ENCODE measurements at regions not wholly inside any gene's neighbourhood (a gene's known extent, or its start where the extent isn't known, plus 50 kb on each side); places are given as distances from the start of the nearest gene placed in this dataset.

DNA sequence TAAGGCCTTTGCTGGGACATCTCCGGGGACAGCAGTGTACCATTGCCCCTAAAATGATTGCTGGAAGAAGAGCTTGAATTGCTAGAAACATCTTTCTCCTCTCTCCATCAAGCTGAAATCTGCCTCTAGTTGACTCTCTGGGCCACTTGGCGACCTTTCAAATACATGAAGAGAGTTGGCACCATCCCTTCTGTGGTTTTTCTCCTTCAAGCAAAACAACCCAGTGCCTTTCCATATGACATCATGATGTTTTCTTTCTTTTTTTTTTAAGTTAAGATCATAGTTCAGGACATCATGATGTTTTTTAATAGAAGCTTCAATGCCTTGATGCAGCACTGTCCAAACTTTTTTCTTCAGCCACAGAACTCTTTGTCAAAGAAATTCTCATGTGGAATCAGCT is 144.0 kb upstream of the PTPRG start:
- no peak overlapping the region for H3K4me3 ChIP-seq (ENCODE audit: low read depth, low read length)
- Mint-ChIP-seq H3K36me3 (ENCODE audit: insufficient read depth, unreplicated experiment) (no peaks in the 10 kb centered on the region), H3K27me3 (ENCODE audit: insufficient read depth, unreplicated experiment) (no peaks in the 10 kb centered on the region), H3K27ac (ENCODE audit: unreplicated experiment) (no peak overlapping the region), H3K9me3 (ENCODE audit: unreplicated experiment) (no peaks in the 10 kb centered on the region), H3K4me1 (ENCODE audit: low read depth, unreplicated experiment) (no peaks in the 10 kb centered on the region), H3K4me3 (ENCODE audit: unreplicated experiment) (no peak overlapping the region)
- CTCF ChIA-PET = no interaction called here
- H3K4me1 ChIP-seq = no peaks in the 10 kb centered on the region
- no peaks in the 10 kb centered on the region for H3K36me3 ChIP-seq (ENCODE audit: control insufficient read depth, insufficient read depth, low read length)
- H3K9me3 ChIP-seq = no peaks in the 10 kb centered on the region
- TF ChIP-seq, protein P1, sequence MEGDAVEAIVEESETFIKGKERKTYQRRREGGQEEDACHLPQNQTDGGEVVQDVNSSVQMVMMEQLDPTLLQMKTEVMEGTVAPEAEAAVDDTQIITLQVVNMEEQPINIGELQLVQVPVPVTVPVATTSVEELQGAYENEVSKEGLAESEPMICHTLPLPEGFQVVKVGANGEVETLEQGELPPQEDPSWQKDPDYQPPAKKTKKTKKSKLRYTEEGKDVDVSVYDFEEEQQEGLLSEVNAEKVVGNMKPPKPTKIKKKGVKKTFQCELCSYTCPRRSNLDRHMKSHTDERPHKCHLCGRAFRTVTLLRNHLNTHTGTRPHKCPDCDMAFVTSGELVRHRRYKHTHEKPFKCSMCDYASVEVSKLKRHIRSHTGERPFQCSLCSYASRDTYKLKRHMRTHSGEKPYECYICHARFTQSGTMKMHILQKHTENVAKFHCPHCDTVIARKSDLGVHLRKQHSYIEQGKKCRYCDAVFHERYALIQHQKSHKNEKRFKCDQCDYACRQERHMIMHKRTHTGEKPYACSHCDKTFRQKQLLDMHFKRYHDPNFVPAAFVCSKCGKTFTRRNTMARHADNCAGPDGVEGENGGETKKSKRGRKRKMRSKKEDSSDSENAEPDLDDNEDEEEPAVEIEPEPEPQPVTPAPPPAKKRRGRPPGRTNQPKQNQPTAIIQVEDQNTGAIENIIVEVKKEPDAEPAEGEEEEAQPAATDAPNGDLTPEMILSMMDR (IDR thresholded peaks at IDR 0.05; ENCODE audit: insufficient read depth in 1 of 2, low read depth in 1 of 2, low read length in 1 of 2, severe bottlenecking in 1 of 2, unreplicated experiment in 1 of 2) = no peak
- no peaks in the 10 kb centered on the region for H3K27me3 ChIP-seq (replicated peaks; ENCODE audit: control insufficient read depth, insufficient read depth, low read length)
- no TSS peak for BruUV-seq (replicated peaks)
- DNase-seq = no peak
- intact Hi-C loops (cut with micrococcal nuclease; ENCODE audit: unreplicated experiment) = no loop called here
- POLR2A ChIA-PET = no interaction called here

DNA sequence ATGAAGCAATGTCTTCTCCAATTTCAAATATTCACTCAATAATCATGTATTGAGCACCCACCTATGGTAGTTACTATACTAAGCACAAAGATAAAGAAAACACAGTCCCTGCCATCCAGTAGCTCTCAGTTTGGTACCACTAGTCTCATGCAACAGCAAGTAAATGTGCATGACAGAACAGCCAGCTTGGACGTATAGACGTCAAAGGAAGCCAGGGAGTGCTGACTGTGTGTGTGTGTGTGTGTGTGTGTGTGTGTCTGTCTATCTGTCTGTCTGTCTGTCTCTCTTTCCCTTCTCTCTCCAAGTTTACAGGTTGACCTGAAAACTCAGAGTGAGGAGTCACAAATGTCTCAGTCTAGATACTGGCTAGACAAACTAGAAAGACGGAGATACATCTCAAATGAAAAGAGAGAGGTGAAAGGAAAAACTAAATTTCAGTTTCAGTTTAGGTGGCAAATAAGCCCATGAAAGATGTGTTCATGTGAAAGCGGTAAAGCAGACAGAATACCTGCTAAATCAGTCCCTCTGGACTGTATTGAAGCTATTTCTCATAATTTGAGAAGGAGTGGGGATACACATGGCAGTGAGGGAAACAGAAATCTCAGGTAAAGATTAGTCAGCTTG is 141.1 kb upstream of the PTPRG start:
- BruUV-seq (replicated peaks) = no TSS peak
- CTCF ChIA-PET = interaction anchor here (0.6 kb wide), 1 partner anchor 38 kb away, joined by 3 read pairs; no protein-coding TSS in a partner anchor
- H3K27ac Mint-ChIP-seq (ENCODE audit: unreplicated experiment) = no peak overlapping the region

DNA sequence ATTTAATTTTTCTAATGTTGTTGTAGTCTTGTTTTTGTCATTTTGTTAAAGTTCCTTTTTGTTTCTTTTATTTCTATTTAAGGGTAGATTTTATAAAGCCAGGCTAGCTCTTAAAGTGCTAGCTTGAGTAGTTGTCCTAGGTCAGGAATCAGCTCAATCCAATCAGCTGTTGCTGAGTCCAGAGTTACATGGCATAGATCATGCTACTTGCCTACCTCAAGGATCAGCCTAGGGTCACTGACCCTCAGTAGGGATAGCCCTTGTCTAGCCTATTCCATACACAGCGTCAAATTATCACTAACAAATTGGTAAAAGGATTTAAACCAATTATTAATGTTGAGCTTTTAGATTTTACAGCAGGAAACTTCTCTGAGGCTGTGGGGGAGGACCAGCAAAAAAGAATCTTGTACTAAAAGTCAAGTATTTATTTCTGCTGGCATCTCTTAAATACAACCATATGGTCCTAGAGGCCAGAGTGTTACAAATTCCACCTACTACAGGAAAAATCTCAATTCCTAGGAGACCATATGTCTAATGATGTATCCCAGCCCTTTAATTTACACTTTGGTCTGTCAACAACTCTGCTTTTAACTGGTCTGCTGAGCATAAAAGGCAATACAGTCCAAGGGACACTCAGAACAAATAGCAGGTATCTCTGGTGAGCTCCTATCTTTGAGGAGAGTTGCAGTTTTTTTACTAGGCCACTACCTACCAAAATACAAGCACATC is 138.3 kb upstream of the PTPRG start:
- H3K9me3 Mint-ChIP-seq (ENCODE audit: unreplicated experiment) = no peaks in the 10 kb centered on the region
- TF ChIP-seq, protein P1 (IDR thresholded peaks at IDR 0.05; ENCODE audit: insufficient read depth in 1 of 2, low read depth in 1 of 2, low read length in 1 of 2, severe bottlenecking in 1 of 2, unreplicated experiment in 1 of 2) = no peak
- POLR2A ChIA-PET = no interaction called here
- no peaks in the 10 kb centered on the region for H3K36me3 ChIP-seq (ENCODE audit: control insufficient read depth, insufficient read depth, low read length)
- no peak overlapping the region for H3K4me3 ChIP-seq (ENCODE audit: low read depth, low read length)
- no peak for DNase-seq
- BruUV-seq (replicated peaks) = no TSS peak
- H3K4me3 Mint-ChIP-seq (ENCODE audit: unreplicated experiment) = no peak overlapping the region
- no peaks in the 10 kb centered on the region for H3K27me3 Mint-ChIP-seq (ENCODE audit: insufficient read depth, unreplicated experiment)
- CTCF ChIA-PET = interaction anchor here (0.6 kb wide), 1 partner anchor 33 kb away, joined by 3 read pairs; no protein-coding TSS in a partner anchor
- H3K36me3 Mint-ChIP-seq (ENCODE audit: insufficient read depth, unreplicated experiment) = no peaks in the 10 kb centered on the region
- H3K4me1 Mint-ChIP-seq (ENCODE audit: low read depth, unreplicated experiment) = no peaks in the 10 kb centered on the region
- H3K9me3 ChIP-seq = no peaks in the 10 kb centered on the region
- H3K4me1 ChIP-seq = no peaks in the 10 kb centered on the region; the same call in 1 of the 2 replicates
- intact Hi-C loops (cut with micrococcal nuclease; ENCODE audit: unreplicated experiment) = no loop called here
- H3K27ac Mint-ChIP-seq (ENCODE audit: unreplicated experiment) = no peak overlapping the region
- no peaks in the 10 kb centered on the region for H3K27me3 ChIP-seq (replicated peaks; ENCODE audit: control insufficient read depth, insufficient read depth, low read length)

More for the DNA sequence above, 141.1 kb upstream of the PTPRG start:
- H3K36me3 Mint-ChIP-seq (ENCODE audit: insufficient read depth, unreplicated experiment) = no peaks in the 10 kb centered on the region
- H3K4me3 Mint-ChIP-seq (ENCODE audit: unreplicated experiment) = no peak overlapping the region
- POLR2A ChIA-PET = no interaction called here
- TF ChIP-seq, protein P1 (IDR thresholded peaks at IDR 0.05; ENCODE audit: insufficient read depth in 1 of 2, low read depth in 1 of 2, low read length in 1 of 2, severe bottlenecking in 1 of 2, unreplicated experiment in 1 of 2) = no peak
- Histone ChIP-seq H3K4me1 (no peaks in the 10 kb centered on the region; the same call in 1 of the 2 replicates), H3K27me3 (replicated peaks; ENCODE audit: control insufficient read depth, insufficient read depth, low read length) (no peaks in the 10 kb centered on the region), H3K36me3 (ENCODE audit: control insufficient read depth, insufficient read depth, low read length) (no peaks in the 10 kb centered on the region), H3K9me3 (no peaks in the 10 kb centered on the region), H3K4me3 (ENCODE audit: low read depth, low read length) (no peak overlapping the region)
- H3K4me1 Mint-ChIP-seq (ENCODE audit: low read depth, unreplicated experiment) = no peaks in the 10 kb centered on the region
- H3K27me3 Mint-ChIP-seq (ENCODE audit: insufficient read depth, unreplicated experiment) = no peaks in the 10 kb centered on the region
- H3K9me3 Mint-ChIP-seq (ENCODE audit: unreplicated experiment) = no peaks in the 10 kb centered on the region
- intact Hi-C loops (cut with micrococcal nuclease; ENCODE audit: unreplicated experiment) = no loop called here
- DNase-seq = no peak
